Kidney tubule cell (primary cell): ENCODE measurements at regions not wholly inside any gene's neighbourhood (a gene's known extent, or its start where the extent isn't known, plus 50 kb on each side); places are given as distances from the start of the nearest gene placed in this dataset.

Source experiments
- DNase-seq: peaks from one replicate; pipeline ENCODE4 v3.0.0-alpha.2; 2018; ENCODE audit warnings: low spot score

- DNase-seq = peak; percentile 83
Observed at GRCh38 chr5:61790678-61791077, 458.6 kb downstream of the ZSWIM6 start.

- DNase-seq = peak; percentile 9
Observed at GRCh38 chr5:61796773-61797172, 464.7 kb downstream of the ZSWIM6 start.

- no peak for DNase-seq
Observed at GRCh38 chr5:61800450-61800849, 468.4 kb downstream of the ZSWIM6 start.

GRCh38 chr5:61801174-61801573 is 469.1 kb downstream of the ZSWIM6 start:
- DNase-seq = no peak

GRCh38 chr5:61802456-61802855 is 470.4 kb downstream of the ZSWIM6 start:
- DNase-seq = no peak

GRCh38 chr5:61805101-61805500 is 473.0 kb downstream of the ZSWIM6 start:
- peak; percentile 79 for DNase-seq

GRCh38 chr5:61806491-61807020 is 474.5 kb downstream of the ZSWIM6 start:
- DNase-seq = no peak

- DNase-seq = no peak
Observed at GRCh38 chr5:61808091-61808490, 476.0 kb downstream of the ZSWIM6 start.

- DNase-seq = no peak
Observed at GRCh38 chr5:61808909-61809308, 476.9 kb downstream of the ZSWIM6 start.

- DNase-seq = no peak
Observed at GRCh38 chr5:61809651-61810050, 477.6 kb downstream of the ZSWIM6 start.

- DNase-seq = peak; percentile 39
Observed at GRCh38 chr5:61811052-61811451, 479.0 kb downstream of the ZSWIM6 start.

- DNase-seq = no peak
Observed at GRCh38 chr5:61813361-61813760, 481.3 kb downstream of the ZSWIM6 start.

- no peak for DNase-seq
Observed at GRCh38 chr5:61815339-61815738, 483.3 kb downstream of the ZSWIM6 start.

- no peak for DNase-seq
Observed at GRCh38 chr5:61816146-61816545, 484.1 kb downstream of the ZSWIM6 start.

- no peak for DNase-seq
Observed at GRCh38 chr5:61816585-61817450, 484.8 kb downstream of the ZSWIM6 start.

- peak; percentile 73 for DNase-seq
Observed at GRCh38 chr5:61817472-61818326, 485.6 kb downstream of the ZSWIM6 start.

GRCh38 chr5:61820836-61821235 is 485.2 kb upstream of the KIF2A start:
- DNase-seq = no peak

- DNase-seq = no peak
Observed at GRCh38 chr5:61821561-61821960, 484.4 kb upstream of the KIF2A start.

GRCh38 chr5:61822584-61822983 is 483.4 kb upstream of the KIF2A start:
- no peak for DNase-seq

GRCh38 chr5:61823065-61823464 is 482.9 kb upstream of the KIF2A start:
- no peak for DNase-seq

GRCh38 chr5:61823781-61824180 is 482.2 kb upstream of the KIF2A start:
- DNase-seq = no peak

- DNase-seq = no peak
Observed at GRCh38 chr5:61824396-61824795, 481.6 kb upstream of the KIF2A start.

- DNase-seq = no peak
Observed at GRCh38 chr5:61827445-61827975, 478.5 kb upstream of the KIF2A start.
